OCI-LY7 (cell line): ENCODE measurements at regions not wholly inside any gene's neighbourhood (a gene's known extent, or its start where the extent isn't known, plus 50 kb on each side); places are given as distances from the start of the nearest gene placed in this dataset.
"Not testable (repeated sequence)": the region's sequence is repeated elsewhere in the genome, so short reads cannot be mapped to it uniquely, and the experiment has no call there.

Experiments
- EZH2phosphoT487 ChIP-seq: fragments of 200-600 bp; sonication (generic); IDR thresholded peaks from 2 replicates; pipeline ENCODE4 v1.6.1; 2018; ENCODE audit warnings: low read depth, borderline replicate concordance, mild to moderate bottlenecking, mixed run types, antibody characterized with exemption, low read length, moderate library complexity, mixed read lengths
- TF ChIP-seq, protein P1 (sequence below): fragments of 200-600 bp; sonication (generic); conservative IDR thresholded peaks from 2 replicates; pipeline ENCODE4 v1.5.1; 2014; ENCODE audit warnings: mild to moderate bottlenecking, antibody characterized with exemption, low read length, moderate library complexity, mixed read lengths

DNA sequence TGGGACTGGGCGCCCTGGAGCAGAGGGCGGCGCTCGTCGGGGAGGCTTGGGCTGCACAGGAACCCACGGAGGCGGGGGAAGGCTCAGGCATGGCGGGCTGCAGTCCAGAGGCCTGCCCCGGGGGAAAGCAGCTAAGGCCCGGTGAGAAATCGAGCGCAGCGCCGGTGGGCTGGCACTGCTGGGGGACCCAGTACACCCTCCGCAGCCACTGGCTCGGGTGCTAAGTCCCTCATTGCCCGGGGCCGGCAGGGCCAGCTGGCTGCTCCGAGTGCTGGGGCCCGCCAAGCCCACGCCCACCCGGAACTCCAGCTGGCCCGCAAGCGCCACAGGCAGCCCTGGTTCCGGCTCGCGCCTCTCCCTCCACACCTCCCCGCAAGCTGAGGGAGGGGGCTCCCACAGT, 962.3 kb downstream of the CNTNAP5 start:
- TF ChIP-seq, protein P1, sequence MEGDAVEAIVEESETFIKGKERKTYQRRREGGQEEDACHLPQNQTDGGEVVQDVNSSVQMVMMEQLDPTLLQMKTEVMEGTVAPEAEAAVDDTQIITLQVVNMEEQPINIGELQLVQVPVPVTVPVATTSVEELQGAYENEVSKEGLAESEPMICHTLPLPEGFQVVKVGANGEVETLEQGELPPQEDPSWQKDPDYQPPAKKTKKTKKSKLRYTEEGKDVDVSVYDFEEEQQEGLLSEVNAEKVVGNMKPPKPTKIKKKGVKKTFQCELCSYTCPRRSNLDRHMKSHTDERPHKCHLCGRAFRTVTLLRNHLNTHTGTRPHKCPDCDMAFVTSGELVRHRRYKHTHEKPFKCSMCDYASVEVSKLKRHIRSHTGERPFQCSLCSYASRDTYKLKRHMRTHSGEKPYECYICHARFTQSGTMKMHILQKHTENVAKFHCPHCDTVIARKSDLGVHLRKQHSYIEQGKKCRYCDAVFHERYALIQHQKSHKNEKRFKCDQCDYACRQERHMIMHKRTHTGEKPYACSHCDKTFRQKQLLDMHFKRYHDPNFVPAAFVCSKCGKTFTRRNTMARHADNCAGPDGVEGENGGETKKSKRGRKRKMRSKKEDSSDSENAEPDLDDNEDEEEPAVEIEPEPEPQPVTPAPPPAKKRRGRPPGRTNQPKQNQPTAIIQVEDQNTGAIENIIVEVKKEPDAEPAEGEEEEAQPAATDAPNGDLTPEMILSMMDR: not testable (repeated sequence)
- TF ChIP-seq EZH2phosphoT487: not testable (repeated sequence)
